ENCODE measurements at regions not wholly inside any gene's neighbourhood (a gene's known extent, or its start where the extent isn't known, plus 50 kb on each side); places are given as distances from the start of the nearest gene placed in this dataset.

DNA sequence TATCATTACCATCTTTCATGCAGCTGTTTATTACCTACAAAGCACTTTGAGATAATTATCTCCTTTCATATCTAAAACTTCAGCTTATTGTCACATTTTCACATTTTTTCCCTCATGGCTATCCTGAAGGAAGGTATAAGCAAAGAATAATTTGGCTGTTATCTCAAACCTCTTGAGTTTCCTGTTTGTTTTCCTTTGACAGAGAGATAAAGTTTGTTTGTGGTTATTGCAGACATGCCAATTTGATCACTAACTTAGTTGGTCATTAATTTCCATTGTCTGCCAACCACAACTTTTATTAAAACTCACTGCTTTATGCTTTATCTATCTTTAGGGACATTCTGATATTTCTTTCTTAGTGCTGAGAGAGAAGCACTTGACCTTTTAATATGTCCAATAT lies 89.8 kb upstream of the SPANXB1 start:
- Histone ChIP-seq H4K20me1 (ENCODE audit: insufficient read depth, low read length) (no peaks in the 10 kb centered on the region), H3K4me2 (ENCODE audit: low read length) (no peak overlapping the region), H3K79me2 (ENCODE audit: insufficient read depth, low read length) (no peaks in the 10 kb centered on the region), H3K4me1 (ENCODE audit: insufficient read depth, low read length) (no peaks in the 10 kb centered on the region), H3K9me3 (ENCODE audit: insufficient read depth, low read depth, low read length) (no peaks in the 10 kb centered on the region), H3K27me3 (ENCODE audit: insufficient read depth, low read length) (no peaks in the 10 kb centered on the region), H3K36me3 (ENCODE audit: insufficient read depth, low read length) (no peaks in the 10 kb centered on the region), H3K27ac (ENCODE audit: low read depth, low read length) (no peak overlapping the region), H2AFZ (ENCODE audit: low read depth, low read length) (no peak overlapping the region), H3K9ac (ENCODE audit: low read length) (no peak overlapping the region), H3K4me3 (ENCODE audit: insufficient read depth, low read depth, low read length) (no peak overlapping the region)
- Mint-ChIP-seq H3K4me1 (ENCODE audit: low read depth, unreplicated experiment) (no peaks in the 10 kb centered on the region), H3K4me3 (ENCODE audit: unreplicated experiment) (no peak overlapping the region), H3K36me3 (ENCODE audit: low read depth, unreplicated experiment) (no peaks in the 10 kb centered on the region), H3K27me3 (ENCODE audit: low read depth, unreplicated experiment) (no peaks in the 10 kb centered on the region), H3K27ac (ENCODE audit: unreplicated experiment) (no peak overlapping the region), H3K9me3 (ENCODE audit: unreplicated experiment) (no peaks in the 10 kb centered on the region)
- no peak for TF ChIP-seq CTCF (IDR thresholded peaks at IDR 0.05; ENCODE audit: insufficient read depth, low read depth, low read length)
- no peak for TF ChIP-seq EZH2 (IDR thresholded peaks at IDR 0.05; ENCODE audit: insufficient read depth, low read length)
- no peak for FAIRE-seq
- no peak for DNase-seq (ENCODE audit: low read depth)

GRCh38 chrX:140913802-140914501 lies 88.4 kb upstream of the SPANXB1 start:
- H3K4me3 Mint-ChIP-seq (ENCODE audit: unreplicated experiment): no peak overlapping the region
- H3K27ac ChIP-seq (ENCODE audit: low read depth, low read length): no peak overlapping the region
- no peaks in the 10 kb centered on the region for H3K4me1 ChIP-seq (ENCODE audit: insufficient read depth, low read length)
- H3K27ac Mint-ChIP-seq (ENCODE audit: unreplicated experiment): no peak overlapping the region
- H3K4me3 ChIP-seq (ENCODE audit: insufficient read depth, low read depth, low read length): no peak overlapping the region
- no peak overlapping the region for H3K9ac ChIP-seq (ENCODE audit: low read length)
- no peaks in the 10 kb centered on the region for H4K20me1 ChIP-seq (ENCODE audit: insufficient read depth, low read length)
- TF ChIP-seq EZH2 (IDR thresholded peaks at IDR 0.05; ENCODE audit: insufficient read depth, low read length) (no peak), CTCF (IDR thresholded peaks at IDR 0.05; ENCODE audit: insufficient read depth, low read depth, low read length) (no peak)
- no peaks in the 10 kb centered on the region for H3K36me3 ChIP-seq (ENCODE audit: insufficient read depth, low read length)
- no peaks in the 10 kb centered on the region for H3K27me3 Mint-ChIP-seq (ENCODE audit: low read depth, unreplicated experiment)
- H3K27me3 ChIP-seq (ENCODE audit: insufficient read depth, low read length): no peaks in the 10 kb centered on the region
- no peak overlapping the region for H3K4me2 ChIP-seq (ENCODE audit: low read length)
- H3K79me2 ChIP-seq (ENCODE audit: insufficient read depth, low read length): no peaks in the 10 kb centered on the region
- DNase-seq (ENCODE audit: low read depth) (no peak), FAIRE-seq (peak; percentile 75)
- H3K9me3 Mint-ChIP-seq (ENCODE audit: unreplicated experiment): no peaks in the 10 kb centered on the region
- no peaks in the 10 kb centered on the region for H3K9me3 ChIP-seq (ENCODE audit: insufficient read depth, low read depth, low read length)
- H2AFZ ChIP-seq (ENCODE audit: low read depth, low read length): no peak overlapping the region
- H3K4me1 Mint-ChIP-seq (ENCODE audit: low read depth, unreplicated experiment): peaks cover 2% of the 10 kb centered on the region
- no peaks in the 10 kb centered on the region for H3K36me3 Mint-ChIP-seq (ENCODE audit: low read depth, unreplicated experiment)

DNA sequence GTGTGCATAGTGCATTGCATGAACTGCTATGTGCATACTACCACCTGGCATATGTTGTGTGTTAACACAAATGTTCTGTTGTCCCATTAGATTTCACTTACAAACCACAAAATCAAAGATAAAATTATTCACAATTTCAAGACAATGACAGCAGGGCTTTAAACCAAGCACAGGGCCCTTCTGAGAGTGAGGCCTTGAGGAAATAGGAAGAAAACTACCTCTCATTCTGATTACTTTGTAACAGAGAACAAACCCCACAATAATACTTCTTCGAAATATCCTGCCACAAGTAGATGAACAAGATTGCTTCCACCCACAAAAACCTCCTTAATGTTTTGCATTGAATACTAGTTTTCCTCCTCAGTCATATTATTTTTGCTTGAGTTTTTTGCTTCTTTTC lies 85.5 kb upstream of the SPANXB1 start:
- FAIRE-seq (peak; percentile 41), DNase-seq (ENCODE audit: low read depth) (no peak)
- Histone ChIP-seq H2AFZ (ENCODE audit: low read depth, low read length) (no peak overlapping the region), H3K27me3 (ENCODE audit: insufficient read depth, low read length) (no peaks in the 10 kb centered on the region), H3K79me2 (ENCODE audit: insufficient read depth, low read length) (no peaks in the 10 kb centered on the region), H4K20me1 (ENCODE audit: insufficient read depth, low read length) (no peaks in the 10 kb centered on the region), H3K4me3 (ENCODE audit: insufficient read depth, low read depth, low read length) (no peak overlapping the region), H3K4me1 (ENCODE audit: insufficient read depth, low read length) (no peaks in the 10 kb centered on the region), H3K36me3 (ENCODE audit: insufficient read depth, low read length) (no peaks in the 10 kb centered on the region), H3K27ac (ENCODE audit: low read depth, low read length) (no peak overlapping the region), H3K4me2 (ENCODE audit: low read length) (no peak overlapping the region), H3K9ac (ENCODE audit: low read length) (no peak overlapping the region), H3K9me3 (ENCODE audit: insufficient read depth, low read depth, low read length) (no peaks in the 10 kb centered on the region)
- Mint-ChIP-seq H3K27ac (ENCODE audit: unreplicated experiment) (no peak overlapping the region), H3K9me3 (ENCODE audit: unreplicated experiment) (no peaks in the 10 kb centered on the region), H3K4me3 (ENCODE audit: unreplicated experiment) (no peak overlapping the region), H3K27me3 (ENCODE audit: low read depth, unreplicated experiment) (no peaks in the 10 kb centered on the region), H3K4me1 (ENCODE audit: low read depth, unreplicated experiment) (peaks cover 2% of the 10 kb centered on the region), H3K36me3 (ENCODE audit: low read depth, unreplicated experiment) (no peaks in the 10 kb centered on the region)
- TF ChIP-seq EZH2 (IDR thresholded peaks at IDR 0.05; ENCODE audit: insufficient read depth, low read length) (no peak), CTCF (IDR thresholded peaks at IDR 0.05; ENCODE audit: insufficient read depth, low read depth, low read length) (no peak)

Data from astrocyte (in vitro differentiated cells and primary cell).